SK-N-SH treated with all-trans-retinoic acid at 6 μM for 48 hours (cell line): ENCODE measurements at regions not wholly inside any gene's neighbourhood (a gene's known extent, or its start where the extent isn't known, plus 50 kb on each side); places are given as distances from the start of the nearest gene placed in this dataset.

Experiments used
- ATAC-seq: fragments of 200-7000 bp; cut with Tn5 transposase; 3 replicates; pipeline ENCODE4 v1.9.1; 2020; ENCODE audit warnings: mild to moderate bottlenecking, moderate library complexity
- ARNTL ChIP-seq: fragments of 450-650 bp; formaldehyde crosslinking; IDR thresholded peaks from 2 replicates; pipeline ENCODE4 v1.5.0; 2020; ENCODE audit warnings: low read depth, mild to moderate bottlenecking, moderate library complexity, borderline replicate concordance
- ESRRG ChIP-seq: fragments of 250-450 bp; sonication (Bioruptor Pico); IDR thresholded peaks from 2 replicates; pipeline ENCODE4 v1.6.1; 2021; ENCODE audit warnings: mild to moderate bottlenecking
- GLIS3 ChIP-seq: fragments of 250-450 bp; sonication (Bioruptor Pico); IDR thresholded peaks from 2 replicates; pipeline ENCODE4 v1.5.0; 2020; ENCODE audit warnings: mild to moderate bottlenecking, moderate library complexity
- ISL1 ChIP-seq: fragments of 250-450 bp; sonication (Bioruptor Pico); IDR thresholded peaks from 2 replicates; pipeline ENCODE4 v2.1.2; 2022; ENCODE audit warnings: mild to moderate bottlenecking, moderate library complexity
- OSR1 ChIP-seq: fragments of 250-450 bp; sonication (Bioruptor Pico); IDR thresholded peaks from 2 replicates; pipeline ENCODE4 v1.8.0; 2022; ENCODE audit warnings: moderate library complexity, mild to moderate bottlenecking, inconsistent platforms
- PATZ1 ChIP-seq: fragments of 250-450 bp; sonication (Bioruptor Pico); IDR thresholded peaks from 2 replicates; pipeline ENCODE4 v1.8.0; 2020; ENCODE audit warnings: mild to moderate bottlenecking, moderate library complexity, borderline replicate concordance
- PPARA ChIP-seq: fragments of 250-450 bp; sonication (Bioruptor Pico); IDR thresholded peaks from 2 replicates; pipeline ENCODE4 v1.5.0; 2020; ENCODE audit warnings: mild to moderate bottlenecking, borderline replicate concordance
- SNAI2 ChIP-seq: fragments of 250-450 bp; sonication (Bioruptor Pico); IDR thresholded peaks from 2 replicates; pipeline ENCODE4 v1.5.0; 2020; ENCODE audit warnings: mild to moderate bottlenecking, moderate library complexity
- TCF4 ChIP-seq: fragments of 250-450 bp; sonication (Bioruptor Pico); IDR thresholded peaks from 2 replicates; pipeline ENCODE4 v1.8.0; 2021; ENCODE audit warnings: mild to moderate bottlenecking, moderate library complexity, borderline replicate concordance
- TOX ChIP-seq: fragments of 250-450 bp; sonication (Bioruptor Pico); IDR thresholded peaks from 2 replicates; pipeline ENCODE4 v1.8.0; 2021; ENCODE audit warnings: mild to moderate bottlenecking, moderate library complexity, borderline replicate concordance
- TSHZ2 ChIP-seq: fragments of 250-450 bp; sonication (Bioruptor Pico); IDR thresholded peaks from 2 replicates; pipeline ENCODE4 v1.5.0; 2020; ENCODE audit warnings: mild to moderate bottlenecking, moderate library complexity
- ZFP30 ChIP-seq: fragments of 450-650 bp; formaldehyde crosslinking; IDR thresholded peaks from 2 replicates; pipeline ENCODE4 v1.5.0; 2022; ENCODE audit warnings: mild to moderate bottlenecking, moderate library complexity
- ZNF565 ChIP-seq: fragments of 450-650 bp; formaldehyde crosslinking; conservative IDR thresholded peaks from 2 replicates; pipeline ENCODE4 v1.5.0; 2020; ENCODE audit warnings: low read depth, mild to moderate bottlenecking, moderate library complexity
- ZNF8 ChIP-seq: fragments of 450-650 bp; formaldehyde crosslinking; IDR thresholded peaks from 2 replicates; pipeline ENCODE4 v1.5.0; 2020; ENCODE audit warnings: mild to moderate bottlenecking, moderate library complexity
- TF ChIP-seq, protein P1 (sequence below): fragments of 250-450 bp; sonication (Bioruptor Pico); IDR thresholded peaks from 2 replicates; pipeline ENCODE4 v1.5.1; 2021; ENCODE audit warnings: mild to moderate bottlenecking, moderate library complexity
- TF ChIP-seq, protein P2 (sequence below): fragments of 250-450 bp; sonication (Bioruptor Pico); IDR thresholded peaks from 2 replicates; pipeline ENCODE4 v1.8.0; 2021; ENCODE audit warnings: low read depth, mild to moderate bottlenecking, moderate library complexity, borderline replicate concordance

DNA sequence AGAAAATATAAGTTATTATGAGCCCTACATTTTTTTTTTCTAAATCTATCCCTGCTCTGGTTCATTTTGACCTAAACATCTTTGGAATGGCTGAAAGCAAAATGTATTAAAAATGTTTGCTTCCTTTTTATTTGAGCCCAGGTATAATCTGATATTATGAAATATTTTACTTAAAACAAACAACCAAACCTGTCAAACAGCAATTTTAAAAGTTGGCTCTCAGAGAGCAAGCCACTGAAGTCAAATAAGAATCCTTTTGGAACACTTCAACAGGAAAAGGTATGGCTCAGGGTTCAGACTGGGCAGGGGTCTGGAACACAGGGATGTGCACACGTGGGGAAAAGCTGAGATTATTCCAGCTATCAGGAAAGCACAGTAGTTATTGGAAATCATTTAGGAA, 782.9 kb downstream of the CCSER2 start:
- TF ChIP-seq ZFP30 (CRISPR knock-in tag) (no peak), ARNTL (no peak), ISL1 (no peak), TSHZ2 (no peak), PATZ1 (CRISPR knock-in tag) (no peak), GLIS3 (no peak), TOX (CRISPR knock-in tag) (no peak), ZNF8 (CRISPR knock-in tag) (no peak), ESRRG (no peak), TCF4 (CRISPR knock-in tag) (no peak), ZNF565 (no peak), PPARA (CRISPR knock-in tag) (no peak)
- TF ChIP-seq, protein P1, sequence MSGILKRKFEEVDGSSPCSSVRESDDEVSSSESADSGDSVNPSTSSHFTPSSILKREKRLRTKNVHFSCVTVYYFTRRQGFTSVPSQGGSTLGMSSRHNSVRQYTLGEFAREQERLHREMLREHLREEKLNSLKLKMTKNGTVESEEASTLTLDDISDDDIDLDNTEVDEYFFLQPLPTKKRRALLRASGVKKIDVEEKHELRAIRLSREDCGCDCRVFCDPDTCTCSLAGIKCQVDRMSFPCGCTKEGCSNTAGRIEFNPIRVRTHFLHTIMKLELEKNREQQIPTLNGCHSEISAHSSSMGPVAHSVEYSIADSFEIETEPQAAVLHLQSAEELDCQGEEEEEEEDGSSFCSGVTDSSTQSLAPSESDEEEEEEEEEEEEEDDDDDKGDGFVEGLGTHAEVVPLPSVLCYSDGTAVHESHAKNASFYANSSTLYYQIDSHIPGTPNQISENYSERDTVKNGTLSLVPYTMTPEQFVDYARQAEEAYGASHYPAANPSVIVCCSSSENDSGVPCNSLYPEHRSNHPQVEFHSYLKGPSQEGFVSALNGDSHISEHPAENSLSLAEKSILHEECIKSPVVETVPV (CRISPR knock-in tag): no peak
- TF ChIP-seq, protein P2, sequence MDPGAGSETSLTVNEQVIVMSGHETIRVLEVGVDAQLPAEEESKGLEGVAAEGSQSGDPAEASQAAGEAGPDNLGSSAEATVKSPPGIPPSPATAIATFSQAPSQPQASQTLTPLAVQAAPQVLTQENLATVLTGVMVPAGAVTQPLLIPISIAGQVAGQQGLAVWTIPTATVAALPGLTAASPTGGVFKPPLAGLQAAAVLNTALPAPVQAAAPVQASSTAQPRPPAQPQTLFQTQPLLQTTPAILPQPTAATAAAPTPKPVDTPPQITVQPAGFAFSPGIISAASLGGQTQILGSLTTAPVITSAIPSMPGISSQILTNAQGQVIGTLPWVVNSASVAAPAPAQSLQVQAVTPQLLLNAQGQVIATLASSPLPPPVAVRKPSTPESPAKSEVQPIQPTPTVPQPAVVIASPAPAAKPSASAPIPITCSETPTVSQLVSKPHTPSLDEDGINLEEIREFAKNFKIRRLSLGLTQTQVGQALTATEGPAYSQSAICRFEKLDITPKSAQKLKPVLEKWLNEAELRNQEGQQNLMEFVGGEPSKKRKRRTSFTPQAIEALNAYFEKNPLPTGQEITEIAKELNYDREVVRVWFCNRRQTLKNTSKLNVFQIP (CRISPR knock-in tag): no peak
- ATAC-seq: no peak

GRCh38 chr10:85124603-85125051, 796.2 kb downstream of the CCSER2 start:
- TF ChIP-seq OSR1 (CRISPR knock-in tag) (no peak), TCF4 (CRISPR knock-in tag) (no peak), PATZ1 (CRISPR knock-in tag) (no peak), SNAI2 (CRISPR knock-in tag) (no peak), ESRRG (no peak), ZNF565 (no peak), TSHZ2 (no peak), GLIS3 (no peak)
- TF ChIP-seq, protein P2 (CRISPR knock-in tag): no peak
- no peak for ATAC-seq
